Naive thymus-derived CD4-positive, alpha-beta T cell (primary cell): ENCODE measurements at regions not wholly inside any gene's neighbourhood (a gene's known extent, or its start where the extent isn't known, plus 50 kb on each side); places are given as distances from the start of the nearest gene placed in this dataset.

Experiments used
- ATAC-seq: fragments of 150-1000 bp; cut with Tn5 transposase; 2 replicates; pipeline ENCODE4 v1.10.0; 2021; ENCODE audit warnings: mild to moderate bottlenecking, moderate library complexity
- CTCF ChIA-PET: fragments of 350-600 bp; sonication (Branson Sonifier 250); formaldehyde crosslinking; loops from one replicate; lab custom pipeline; 2021; ENCODE audit warnings: antibody characterized with exemption; lab: Charles Lee
- POLR2A ChIA-PET: fragments of 350-600 bp; sonication (Branson Sonifier 250); formaldehyde crosslinking; loops from one replicate; lab custom pipeline; 2021; ENCODE audit warnings: antibody characterized with exemption, inconsistent platforms; lab: Charles Lee
- DNase-seq, 9 donors: peaks; one replicate each; pipeline versions ENCODE4 v3.0.0 to v3.0.0-alpha.2; 2020 to 2022; ENCODE audit warnings: mixed read lengths in 1 of 9
- H3K27ac ChIP-seq: one replicate; pipeline ENCODE4 v1.7.0; 2013; ENCODE audit warnings: mild to moderate bottlenecking, low read depth, low read length, moderate library complexity
- H3K27me3 ChIP-seq, 2 donors: one replicate each; pipeline ENCODE4 v1.7.0; 2013; ENCODE audit warnings: low read length in 2 of 2, mild to moderate bottlenecking in 2 of 2, moderate library complexity in 2 of 2; ENCODE audit not compliant: control insufficient read depth in 2 of 2, insufficient read depth in 2 of 2
- H3K36me3 ChIP-seq, 3 experiments: 1 replicate in 2 of 3; 2 replicates in 1 of 3; pipeline ENCODE4 v1.7.0; 2013; ENCODE audit warnings: low read length in 3 of 3, mild to moderate bottlenecking in 3 of 3, moderate library complexity in 1 of 3; ENCODE audit not compliant: insufficient read depth in 3 of 3, control insufficient read depth in 2 of 3
- H3K4me1 ChIP-seq, 2 donors: one replicate each; pipeline ENCODE4 v1.7.0; 2013; ENCODE audit warnings: low read length in 2 of 2, mild to moderate bottlenecking in 2 of 2, moderate library complexity in 1 of 2; ENCODE audit not compliant: control insufficient read depth in 2 of 2, insufficient read depth in 2 of 2
- H3K4me3 ChIP-seq: 2 replicates; pipeline ENCODE4 v1.7.0; 2013; ENCODE audit warnings: mild to moderate bottlenecking, low read length
- H3K9me3 ChIP-seq, 3 experiments: 1 replicate in 2 of 3; 2 replicates in 1 of 3; pipeline ENCODE4 v1.7.0; 2013; ENCODE audit warnings: low read length in 3 of 3; ENCODE audit not compliant: control insufficient read depth in 2 of 3
- H3K27ac Mint-ChIP-seq, 9 donors: one replicate each; pipeline ENCODE4 v1.8.0; 2020 to 2022; ENCODE audit warnings: mixed read lengths in 9 of 9, mild to moderate bottlenecking in 8 of 9, moderate library complexity in 5 of 9, inconsistent platforms in 2 of 9
- H3K27me3 Mint-ChIP-seq, 5 donors: one replicate each; pipeline ENCODE4 v1.8.0; 2021 to 2022; ENCODE audit warnings: mixed read lengths in 5 of 5, mild to moderate bottlenecking in 1 of 5
- H3K36me3 Mint-ChIP-seq, 5 donors: one replicate each; pipeline ENCODE4 v1.8.0; 2020 to 2022; ENCODE audit warnings: mixed read lengths in 5 of 5, mild to moderate bottlenecking in 3 of 5, inconsistent platforms in 1 of 5
- H3K4me1 Mint-ChIP-seq, 7 donors: one replicate each; pipeline ENCODE4 v1.8.0; 2020 to 2022; ENCODE audit warnings: mixed read lengths in 7 of 7, mild to moderate bottlenecking in 3 of 7, inconsistent platforms in 1 of 7
- H3K4me3 Mint-ChIP-seq, 10 donors: one replicate each; pipeline ENCODE4 v1.8.0; 2020 to 2022; ENCODE audit warnings: mild to moderate bottlenecking in 10 of 10, mixed read lengths in 10 of 10, moderate library complexity in 6 of 10, inconsistent platforms in 2 of 10
- H3K9me3 Mint-ChIP-seq, 11 donors: one replicate each; pipeline ENCODE4 v1.8.0; 2020 to 2022; ENCODE audit warnings: mixed read lengths in 11 of 11, mild to moderate bottlenecking in 4 of 11, inconsistent platforms in 1 of 11, moderate library complexity in 1 of 11
- intact Hi-C, 2 donors: fragments of 100-400 bp; cut with micrococcal nuclease; formaldehyde crosslinking; loops; one replicate each; pipeline ENCODE4 v1.15.1; 2023

- H3K4me3 ChIP-seq = no peak overlapping the region
- Mint-ChIP-seq H3K27ac (no peak overlapping the region), H3K4me1 (peaks cover 0 to 6% (median 0%) of the 10 kb centered on the region in 7 donors), H3K27me3 (peaks cover 0 to 41% (median 9%) of the 10 kb centered on the region in 5 donors), H3K4me3 (no peak overlapping the region), H3K9me3 (peaks cover 0 to 4% (median 0%) of the 10 kb centered on the region in 11 donors), H3K36me3 (peaks cover 0 to under 1% (median 0%) of the 10 kb centered on the region in 5 donors)
- no peak overlapping the region for H3K27ac ChIP-seq
- DNase-seq = no peak
- no peaks in the 10 kb centered on the region for H3K4me1 ChIP-seq
- no peaks in the 10 kb centered on the region for H3K36me3 ChIP-seq
- ChIA-PET CTCF (no interaction called here), POLR2A (no interaction called here)
- H3K27me3 ChIP-seq = no peaks in the 10 kb centered on the region
- no peak for ATAC-seq
- intact Hi-C loops = no loop called here
- no peaks in the 10 kb centered on the region for H3K9me3 ChIP-seq
These were observed 147.2 kb upstream of the ZNF507 start for GRCh38 chr19:32197896-32198882.

GRCh38 chr19:32199501-32200040, 145.8 kb upstream of the ZNF507 start:
- Histone ChIP-seq H3K4me3 (no peak overlapping the region), H3K36me3 (no peaks in the 10 kb centered on the region), H3K27me3 (no peaks in the 10 kb centered on the region), H3K4me1 (no peaks in the 10 kb centered on the region), H3K9me3 (no peaks in the 10 kb centered on the region), H3K27ac (no peak overlapping the region)
- intact Hi-C loops = no loop called here
- H3K27ac Mint-ChIP-seq = no peak overlapping the region
- peaks cover 0 to 2% (median 0%) of the 10 kb centered on the region in 11 donors for H3K9me3 Mint-ChIP-seq
- no peak overlapping the region for H3K4me3 Mint-ChIP-seq
- ChIA-PET POLR2A (no interaction called here), CTCF (no interaction called here)
- DNase-seq (no peak), ATAC-seq (no peak)
- no peaks in the 10 kb centered on the region for H3K36me3 Mint-ChIP-seq
- peaks cover 0 to 6% (median 0%) of the 10 kb centered on the region in 7 donors for H3K4me1 Mint-ChIP-seq
- peaks cover 0 to 44% (median 12%) of the 10 kb centered on the region in 5 donors for H3K27me3 Mint-ChIP-seq

- H3K27me3 Mint-ChIP-seq = peaks cover 0 to 48% (median 17%) of the 10 kb centered on the region in 5 donors
- ATAC-seq (no peak), DNase-seq (no peak)
- POLR2A ChIA-PET = no interaction called here
- Histone ChIP-seq H3K27ac (no peak overlapping the region), H3K36me3 (no peaks in the 10 kb centered on the region), H3K27me3 (no peaks in the 10 kb centered on the region), H3K4me1 (no peaks in the 10 kb centered on the region), H3K9me3 (no peaks in the 10 kb centered on the region), H3K4me3 (no peak overlapping the region)
- H3K27ac Mint-ChIP-seq = no peak overlapping the region
- peaks cover 0 to 6% (median 0%) of the 10 kb centered on the region in 7 donors for H3K4me1 Mint-ChIP-seq
- CTCF ChIA-PET = no interaction called here
- H3K4me3 Mint-ChIP-seq = no peak overlapping the region
- H3K9me3 Mint-ChIP-seq = peaks cover 0 to 3% (median 0%) of the 10 kb centered on the region in 11 donors
- no peaks in the 10 kb centered on the region for H3K36me3 Mint-ChIP-seq
- intact Hi-C loops = no loop called here
These were observed 144.9 kb upstream of the ZNF507 start for GRCh38 chr19:32200312-32201038.

GRCh38 chr19:32201211-32201610, 144.2 kb upstream of the ZNF507 start:
- peaks cover 0 to 3% (median 0%) of the 10 kb centered on the region in 11 donors for H3K9me3 Mint-ChIP-seq
- ChIA-PET POLR2A (no interaction called here), CTCF (no interaction called here)
- ATAC-seq = no peak
- H3K4me1 ChIP-seq = no peaks in the 10 kb centered on the region
- H3K36me3 Mint-ChIP-seq = no peaks in the 10 kb centered on the region
- DNase-seq = no peak
- H3K4me3 Mint-ChIP-seq = no peak overlapping the region
- H3K27me3 ChIP-seq = no peaks in the 10 kb centered on the region
- no peak overlapping the region for H3K4me3 ChIP-seq
- no peaks in the 10 kb centered on the region for H3K36me3 ChIP-seq
- intact Hi-C loops = no loop called here
- no peak overlapping the region for H3K27ac Mint-ChIP-seq
- H3K4me1 Mint-ChIP-seq = peaks cover 0 to 6% (median 0%) of the 10 kb centered on the region in 7 donors
- no peak overlapping the region for H3K27ac ChIP-seq
- H3K9me3 ChIP-seq = no peaks in the 10 kb centered on the region
- peaks cover 0 to 54% (median 21%) of the 10 kb centered on the region in 5 donors for H3K27me3 Mint-ChIP-seq

- Histone ChIP-seq H3K27me3 (no peaks in the 10 kb centered on the region), H3K27ac (no peak overlapping the region), H3K36me3 (no peaks in the 10 kb centered on the region), H3K4me1 (no peaks in the 10 kb centered on the region), H3K9me3 (no peaks in the 10 kb centered on the region), H3K4me3 (no peak overlapping the region)
- intact Hi-C loops = no loop called here
- peaks cover 0 to 3% (median 0%) of the 10 kb centered on the region in 11 donors for H3K9me3 Mint-ChIP-seq
- H3K27ac Mint-ChIP-seq = no peak overlapping the region
- peak; percentile 49 for ATAC-seq
- no peak for DNase-seq
- H3K4me3 Mint-ChIP-seq = no peak overlapping the region
- peaks cover 0 to 6% (median 0%) of the 10 kb centered on the region in 7 donors for H3K4me1 Mint-ChIP-seq
- H3K36me3 Mint-ChIP-seq = no peaks in the 10 kb centered on the region
- peaks cover 0 to 53% (median 23%) of the 10 kb centered on the region in 5 donors for H3K27me3 Mint-ChIP-seq
- ChIA-PET CTCF (no interaction called here), POLR2A (no interaction called here)
These were observed 143.8 kb upstream of the ZNF507 start for GRCh38 chr19:32201636-32202051.

- H3K9me3 Mint-ChIP-seq = peaks cover 0 to 5% (median under 1%) of the 10 kb centered on the region in 11 donors
These were observed 143.2 kb upstream of the ZNF507 start for GRCh38 chr19:32202244-32202643.

More at GRCh38 chr19:32202244-32202643, 143.2 kb upstream of the ZNF507 start:
- Histone ChIP-seq H3K36me3 (no peaks in the 10 kb centered on the region), H3K4me3 (no peak overlapping the region), H3K9me3 (no peaks in the 10 kb centered on the region), H3K27me3 (no peaks in the 10 kb centered on the region), H3K4me1 (no peaks in the 10 kb centered on the region), H3K27ac (no peak overlapping the region)
- H3K27ac Mint-ChIP-seq = no peak overlapping the region
- peaks cover 0 to 6% (median 0%) of the 10 kb centered on the region in 7 donors for H3K4me1 Mint-ChIP-seq
- no peak overlapping the region for H3K4me3 Mint-ChIP-seq
- peaks cover 1 to 59% (median 26%) of the 10 kb centered on the region in 5 donors for H3K27me3 Mint-ChIP-seq
- CTCF ChIA-PET = no interaction called here
- POLR2A ChIA-PET = no interaction called here
- peaks cover 0 to 5% (median 0%) of the 10 kb centered on the region in 5 donors for H3K36me3 Mint-ChIP-seq
- intact Hi-C loops = no loop called here
- ATAC-seq (no peak), DNase-seq (no peak)
